Astrocyte (in vitro differentiated cells and primary cell): ENCODE measurements at regions not wholly inside any gene's neighbourhood (a gene's known extent, or its start where the extent isn't known, plus 50 kb on each side); places are given as distances from the start of the nearest gene placed in this dataset.

Source experiments
- DNase-seq: peaks from one replicate; pipeline ENCODE4 v3.0.0-alpha.2; 2010; ENCODE audit warnings: low read depth
- FAIRE-seq: peaks from 2 replicates; lab custom pipeline; 2011; peaks lifted over from hg19 to GRCh38; lab: Jason Lieb, UNC
- H2AFZ ChIP-seq: 2 replicates; pipeline ENCODE4 v1.6.0; 2012; ENCODE audit warnings: low read depth, low read length, inconsistent platforms
- H3K27ac ChIP-seq: 2 replicates; pipeline ENCODE4 v1.5.1; 2011; ENCODE audit warnings: low read depth, low read length, inconsistent platforms
- H3K27me3 ChIP-seq: 2 replicates; pipeline ENCODE4 v1.6.0; 2011; ENCODE audit warnings: low read length, inconsistent platforms; ENCODE audit not compliant: insufficient read depth
- H3K36me3 ChIP-seq: 2 replicates; pipeline ENCODE4 v1.5.1; 2011; ENCODE audit warnings: low read length, inconsistent platforms; ENCODE audit not compliant: insufficient read depth
- H3K4me1 ChIP-seq: 2 replicates; pipeline ENCODE4 v1.5.1; 2011; ENCODE audit warnings: low read length, inconsistent platforms; ENCODE audit not compliant: insufficient read depth
- H3K4me2 ChIP-seq: 2 replicates; pipeline ENCODE4 v1.6.0; 2012; ENCODE audit warnings: low read length, inconsistent platforms
- H3K4me3 ChIP-seq: 2 replicates; pipeline ENCODE4 v1.5.1; 2011; ENCODE audit warnings: low read depth, mild to moderate bottlenecking, low read length, inconsistent platforms; ENCODE audit not compliant: insufficient read depth
- H3K79me2 ChIP-seq: 2 replicates; pipeline ENCODE4 v1.6.0; 2012; ENCODE audit warnings: mild to moderate bottlenecking, low read length, inconsistent platforms; ENCODE audit not compliant: insufficient read depth
- H3K9ac ChIP-seq: 2 replicates; pipeline ENCODE4 v1.6.0; 2012; ENCODE audit warnings: mild to moderate bottlenecking, low read length, inconsistent platforms
- H3K9me3 ChIP-seq: 2 replicates; pipeline ENCODE4 v1.5.1; 2012; ENCODE audit warnings: low read depth, mild to moderate bottlenecking, low read length, inconsistent platforms; ENCODE audit not compliant: insufficient read depth
- H4K20me1 ChIP-seq: 2 replicates; pipeline ENCODE4 v1.6.0; 2012; ENCODE audit warnings: low read length, inconsistent platforms; ENCODE audit not compliant: insufficient read depth
- H3K27ac Mint-ChIP-seq: one replicate; pipeline ENCODE4 v1.8.0; 2021; ENCODE audit warnings: mild to moderate bottlenecking, mixed read lengths; ENCODE audit not compliant: unreplicated experiment
- H3K27me3 Mint-ChIP-seq: one replicate; pipeline ENCODE4 v1.8.0; 2021; ENCODE audit warnings: low read depth, mixed read lengths; ENCODE audit not compliant: unreplicated experiment
- H3K36me3 Mint-ChIP-seq: one replicate; pipeline ENCODE4 v1.8.0; 2021; ENCODE audit warnings: low read depth, mixed read lengths; ENCODE audit not compliant: unreplicated experiment
- H3K4me1 Mint-ChIP-seq: one replicate; pipeline ENCODE4 v1.8.0; 2021; ENCODE audit warnings: low read depth, mixed read lengths; ENCODE audit not compliant: unreplicated experiment
- H3K4me3 Mint-ChIP-seq: one replicate; pipeline ENCODE4 v1.8.0; 2021; ENCODE audit warnings: mild to moderate bottlenecking, moderate library complexity, mixed read lengths; ENCODE audit not compliant: unreplicated experiment
- H3K9me3 Mint-ChIP-seq: one replicate; pipeline ENCODE4 v1.8.0; 2021; ENCODE audit warnings: mild to moderate bottlenecking, mixed read lengths; ENCODE audit not compliant: unreplicated experiment
- CTCF ChIP-seq: IDR thresholded peaks from 2 replicates; pipeline ENCODE4 v1.5.1; 2011; ENCODE audit warnings: low read depth, mild to moderate bottlenecking, inconsistent platforms, low read length, moderate library complexity; ENCODE audit not compliant: insufficient read depth
- EZH2 ChIP-seq: IDR thresholded peaks from 2 replicates; pipeline ENCODE4 v1.6.1; 2012; ENCODE audit warnings: mild to moderate bottlenecking, low read length, inconsistent platforms; ENCODE audit not compliant: insufficient read depth

- H2AFZ ChIP-seq = no peak overlapping the region
- no peak overlapping the region for H3K27ac ChIP-seq
- no peaks in the 10 kb centered on the region for H4K20me1 ChIP-seq
- H3K27me3 ChIP-seq = no peaks in the 10 kb centered on the region
- no peaks in the 10 kb centered on the region for H3K36me3 ChIP-seq
- no peak for DNase-seq
- H3K79me2 ChIP-seq = no peaks in the 10 kb centered on the region
- FAIRE-seq = no peak
- H3K9me3 Mint-ChIP-seq = no peaks in the 10 kb centered on the region
- no peak overlapping the region for H3K9ac ChIP-seq
- no peaks in the 10 kb centered on the region for H3K4me1 ChIP-seq
- no peak overlapping the region for H3K27ac Mint-ChIP-seq
- H3K4me3 Mint-ChIP-seq = no peak overlapping the region
- TF ChIP-seq CTCF (no peak), EZH2 (no peak)
- no peak overlapping the region for H3K4me3 ChIP-seq
- H3K4me1 Mint-ChIP-seq = peaks cover 3% of the 10 kb centered on the region
- no peaks in the 10 kb centered on the region for H3K9me3 ChIP-seq
- no peaks in the 10 kb centered on the region for H3K36me3 Mint-ChIP-seq
- H3K27me3 Mint-ChIP-seq = no peaks in the 10 kb centered on the region
- no peak overlapping the region for H3K4me2 ChIP-seq
Observed at GRCh38 chr11:21965221-21965620, 227.7 kb upstream of the ANO5 start.

- Histone ChIP-seq H3K4me2 (no peak overlapping the region), H3K36me3 (no peaks in the 10 kb centered on the region), H3K4me3 (no peak overlapping the region), H3K9ac (no peak overlapping the region), H2AFZ (no peak overlapping the region), H3K9me3 (no peaks in the 10 kb centered on the region), H4K20me1 (no peaks in the 10 kb centered on the region), H3K79me2 (no peaks in the 10 kb centered on the region), H3K27me3 (no peaks in the 10 kb centered on the region), H3K4me1 (no peaks in the 10 kb centered on the region), H3K27ac (no peak overlapping the region)
- FAIRE-seq (no peak), DNase-seq (no peak)
- Mint-ChIP-seq H3K4me3 (no peak overlapping the region), H3K27ac (no peak overlapping the region), H3K4me1 (peaks cover 3% of the 10 kb centered on the region), H3K9me3 (no peaks in the 10 kb centered on the region), H3K36me3 (no peaks in the 10 kb centered on the region), H3K27me3 (no peaks in the 10 kb centered on the region)
- TF ChIP-seq EZH2 (no peak), CTCF (no peak)
Observed at GRCh38 chr11:21968702-21969101, 224.2 kb upstream of the ANO5 start.

- TF ChIP-seq CTCF = no peak
- TF ChIP-seq EZH2 = no peak
- Mint-ChIP-seq H3K4me3 (no peak overlapping the region), H3K9me3 (no peaks in the 10 kb centered on the region), H3K27me3 (no peaks in the 10 kb centered on the region), H3K27ac (no peak overlapping the region), H3K4me1 (peaks cover 3% of the 10 kb centered on the region), H3K36me3 (no peaks in the 10 kb centered on the region)
- no peaks in the 10 kb centered on the region for H3K27me3 ChIP-seq
- FAIRE-seq (no peak), DNase-seq (no peak)
- H3K36me3 ChIP-seq = no peaks in the 10 kb centered on the region
- no peak overlapping the region for H3K9ac ChIP-seq
- H3K4me1 ChIP-seq = no peaks in the 10 kb centered on the region
- no peak overlapping the region for H3K27ac ChIP-seq
- no peak overlapping the region for H3K4me2 ChIP-seq
- no peaks in the 10 kb centered on the region for H4K20me1 ChIP-seq
- no peak overlapping the region for H3K4me3 ChIP-seq
- H2AFZ ChIP-seq = no peak overlapping the region
- no peaks in the 10 kb centered on the region for H3K79me2 ChIP-seq
- no peaks in the 10 kb centered on the region for H3K9me3 ChIP-seq
Observed at GRCh38 chr11:21969841-21970240, 223.0 kb upstream of the ANO5 start.
